Cardiac fibroblast (primary cell): ENCODE measurements at regions not wholly inside any gene's neighbourhood (a gene's known extent, or its start where the extent isn't known, plus 50 kb on each side); places are given as distances from the start of the nearest gene placed in this dataset.
"Not testable (repeated sequence)": the region's sequence is repeated elsewhere in the genome, so short reads cannot be mapped to it uniquely, and the experiment has no call there.

Source experiments
- DNase-seq, 2 donors: peaks; one replicate each; pipeline versions ENCODE4 v3.0.0 to v3.0.0-alpha.2; 2010; ENCODE audit warnings: low read depth in 2 of 2
- H3K4me3 ChIP-seq, 2 donors: replicated peaks in 1 of 2; 1 replicate in 1 of 2; 2 replicates in 1 of 2; pipeline ENCODE4 v1.5.1; 2011; ENCODE audit warnings: low read depth in 2 of 2, low read length in 2 of 2, mild to moderate bottlenecking in 2 of 2, moderate library complexity in 1 of 2
- CTCF ChIP-seq: IDR thresholded peaks from one replicate; pipeline ENCODE4 v1.5.1; 2011; ENCODE audit warnings: low read depth, mild to moderate bottlenecking, low read length, inconsistent platforms

- DNase-seq: no peak
- no peak overlapping the region for H3K4me3 ChIP-seq
- TF ChIP-seq CTCF: no peak
These were observed 59.8 kb upstream of the PLEKHG4B start for GRCh38 chr5:32165-32564.

- not testable (repeated sequence) for H3K4me3 ChIP-seq
These were observed 56.4 kb upstream of the PLEKHG4B start for GRCh38 chr5:35521-35920.

DNA sequence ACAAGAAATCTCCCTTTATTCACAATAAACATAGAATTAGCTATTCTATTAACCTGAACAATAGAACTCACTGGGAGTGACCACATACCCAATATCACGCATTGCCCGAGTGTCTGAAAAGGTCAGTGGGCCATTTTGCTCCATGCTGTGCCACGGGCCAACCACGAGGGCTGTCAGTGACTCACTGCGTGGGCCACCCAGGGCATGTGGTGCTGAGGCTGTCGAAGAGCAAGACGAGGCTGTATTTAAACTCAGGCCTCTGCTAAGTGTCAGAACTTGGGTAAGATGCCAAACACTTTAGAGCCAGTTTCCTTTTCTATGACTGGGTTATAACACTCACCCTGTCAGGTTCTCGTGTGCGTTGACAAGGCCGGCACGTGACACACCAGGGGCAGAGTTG lies 54.8 kb upstream of the PLEKHG4B start:
- DNase-seq, H3K4me3 ChIP-seq: not testable (repeated sequence)

More at GRCh38 chr5:35521-35920, 56.4 kb upstream of the PLEKHG4B start:
- not testable (repeated sequence) for DNase-seq

DNA sequence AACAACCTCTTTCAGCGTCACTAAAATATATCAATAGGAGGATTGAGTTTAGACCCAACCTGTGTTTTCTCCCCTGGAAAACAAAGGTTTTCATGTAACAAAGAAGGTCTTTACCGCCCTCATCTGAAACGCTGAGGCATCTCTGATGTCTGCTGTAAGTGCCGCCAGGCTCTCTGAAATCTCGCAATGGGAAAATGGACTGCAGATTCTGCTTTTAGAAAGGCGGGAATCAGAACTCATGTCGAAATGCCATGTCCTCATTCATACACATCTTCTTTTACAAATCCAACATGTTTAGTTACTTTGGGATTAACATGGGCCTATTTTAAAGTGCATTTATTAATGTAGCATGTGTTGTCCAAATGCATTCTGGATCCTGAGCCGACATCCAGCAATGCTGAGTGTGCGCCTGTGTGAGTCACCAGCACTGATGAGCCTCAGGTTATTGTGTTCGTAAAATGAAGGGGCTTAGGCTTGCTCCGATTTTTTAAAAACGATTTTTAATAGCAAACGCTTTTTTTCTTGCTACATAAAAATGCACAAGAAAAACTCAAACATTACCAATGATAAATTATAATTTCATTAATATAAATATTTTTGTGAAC lies 51.9 kb upstream of the PLEKHG4B start:
- no peak for DNase-seq
- no peak overlapping the region for H3K4me3 ChIP-seq
- no peak for TF ChIP-seq CTCF
